GM18873 (cell line): ENCODE measurements at regions not wholly inside any gene's neighbourhood (a gene's known extent, or its start where the extent isn't known, plus 50 kb on each side); places are given as distances from the start of the nearest gene placed in this dataset.

Source experiments
- ATAC-seq: cut with Tn5 transposase; IDR thresholded peaks from one replicate; pipeline ENCODE4 v1.9.1; 2021; ENCODE audit warnings: mild to moderate bottlenecking, moderate library complexity, moderate number of reproducible peaks; ENCODE audit not compliant: unreplicated experiment, low FRiP score

DNA sequence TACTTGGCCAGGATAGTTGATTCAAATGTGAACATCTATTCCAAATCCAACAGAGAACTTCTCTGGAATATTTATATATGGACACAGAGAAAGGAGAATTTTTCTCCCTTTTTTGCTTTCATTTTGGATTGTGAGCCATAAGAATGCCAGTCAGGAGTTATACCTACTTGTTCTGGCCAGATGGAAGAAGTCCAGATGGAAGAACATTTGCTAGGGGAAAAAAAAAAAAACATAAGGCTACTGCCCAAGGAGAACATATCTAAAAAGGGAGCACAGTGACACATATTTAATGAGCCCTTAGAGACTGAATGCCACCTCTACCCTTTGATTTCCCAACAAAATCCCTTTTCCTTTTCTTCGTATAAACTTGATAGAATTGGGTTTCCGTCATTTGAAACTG is 61.7 kb upstream of the PPP2R2B start:
- ATAC-seq, result no peak

DNA sequence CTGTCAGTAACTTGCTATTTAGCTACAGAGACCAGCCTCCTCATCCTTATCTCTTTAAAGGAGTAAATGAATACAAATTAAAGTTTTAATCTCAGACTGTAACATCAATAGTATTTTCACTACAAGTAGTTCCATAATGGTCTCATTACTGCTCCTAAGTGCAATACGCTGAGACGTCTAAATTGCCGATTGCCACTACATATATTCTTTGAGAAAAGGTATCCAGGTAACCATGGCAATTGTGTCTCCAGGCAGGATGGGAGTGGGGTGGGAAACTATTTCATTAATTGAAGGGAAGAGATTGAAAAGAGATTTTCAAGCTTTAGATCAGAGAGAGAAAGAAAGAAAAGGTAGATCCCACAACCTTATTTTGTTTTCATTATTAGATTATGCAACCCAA is 65.5 kb upstream of the PPP2R2B start:
- ATAC-seq, result no peak

DNA sequence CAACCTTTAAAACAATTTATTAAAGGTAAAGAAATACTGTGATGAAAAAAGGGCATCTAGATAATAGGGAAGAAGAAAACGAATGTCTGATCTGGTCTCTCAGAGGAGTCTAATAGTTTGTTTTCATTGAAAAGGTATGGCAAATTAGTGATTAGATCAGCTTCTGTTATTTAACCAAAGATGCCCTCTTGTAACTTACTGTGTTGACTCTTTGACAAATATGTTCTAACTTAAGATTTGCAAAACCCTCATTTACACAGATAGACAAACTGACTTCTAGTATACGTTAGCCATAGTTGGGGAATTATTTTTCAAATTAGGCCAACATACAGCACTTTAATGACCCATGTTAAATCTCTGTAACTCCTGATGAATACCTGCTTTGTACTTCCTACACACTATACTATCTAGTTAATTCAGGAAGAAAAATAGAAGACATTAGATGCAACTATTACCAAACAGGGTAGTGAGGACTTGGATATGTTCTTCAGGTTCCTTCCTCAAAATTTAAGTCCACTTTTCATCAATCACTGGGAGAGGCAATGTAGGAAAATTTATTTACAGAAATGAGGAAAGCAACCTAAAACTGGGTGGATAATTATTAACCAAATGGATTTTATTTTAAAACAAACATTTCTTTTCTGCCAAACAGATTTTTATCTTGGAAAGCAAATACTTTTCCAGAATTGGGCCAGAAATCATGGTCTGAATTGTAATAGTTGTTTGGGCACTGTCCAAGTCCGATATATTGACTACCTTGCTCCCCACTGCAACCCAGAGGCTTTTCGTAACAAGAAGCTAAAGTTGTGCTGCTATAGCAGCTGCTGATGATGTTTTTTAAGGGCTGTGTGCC is 66.4 kb upstream of the PPP2R2B start:
- ATAC-seq, result no peak

DNA sequence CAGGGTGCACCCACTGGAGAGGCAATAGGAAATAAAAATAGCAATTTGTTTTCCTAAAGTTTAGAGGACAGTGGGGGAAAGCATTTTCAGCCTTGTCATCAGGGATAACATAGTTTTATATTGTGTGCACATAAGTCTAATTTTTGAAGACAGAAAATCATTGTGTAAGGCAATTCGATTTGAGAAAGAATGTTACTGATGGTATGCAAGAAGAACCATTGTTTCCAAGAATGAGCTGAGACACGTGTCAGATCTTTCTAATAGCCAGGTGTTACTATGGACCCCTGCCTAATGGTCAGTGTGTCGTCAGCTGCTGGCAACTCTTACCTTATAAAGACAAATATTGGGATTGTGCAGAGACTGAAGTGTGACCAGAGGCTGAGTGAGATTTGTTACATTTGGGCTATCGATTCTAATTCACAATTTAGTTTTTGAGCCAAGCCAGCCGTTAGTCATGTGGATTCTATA is 67.1 kb upstream of the PPP2R2B start:
- ATAC-seq, result no peak

DNA sequence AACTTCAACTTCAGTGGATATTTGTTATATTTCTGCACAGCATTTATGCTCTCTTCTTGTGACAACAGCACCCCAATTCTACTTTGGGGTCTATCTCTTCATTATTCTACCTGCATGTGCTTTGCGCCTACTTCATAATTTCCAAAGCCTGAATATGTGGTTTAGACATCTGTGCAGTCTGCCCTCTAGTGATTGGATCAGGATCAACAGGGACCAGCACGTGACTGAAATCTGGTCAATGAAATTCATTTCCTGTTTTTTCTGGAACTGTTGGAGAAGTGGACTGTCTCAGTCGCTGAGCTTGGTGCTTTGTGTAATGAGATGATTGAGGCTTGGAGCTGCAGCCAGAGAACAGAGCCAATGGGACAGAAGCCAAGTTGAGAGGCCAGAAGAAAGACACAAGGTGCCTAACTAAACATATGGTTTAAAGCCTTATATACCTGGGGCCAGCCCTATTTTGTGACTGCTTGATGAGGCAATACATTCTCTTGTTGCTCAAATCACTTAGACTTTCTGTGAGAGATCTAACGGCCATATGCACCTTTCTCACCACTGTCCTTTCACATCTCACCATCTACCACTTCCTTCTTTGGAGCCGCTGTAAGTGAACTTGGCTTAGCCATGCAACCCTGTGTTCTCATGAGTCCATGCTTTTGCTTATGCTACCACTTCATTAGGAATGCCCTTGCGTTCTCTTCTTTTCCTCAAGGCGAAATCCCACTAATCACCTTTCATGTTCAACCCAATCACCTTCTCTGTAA is 68.8 kb upstream of the PPP2R2B start:
- ATAC-seq, result no peak

DNA sequence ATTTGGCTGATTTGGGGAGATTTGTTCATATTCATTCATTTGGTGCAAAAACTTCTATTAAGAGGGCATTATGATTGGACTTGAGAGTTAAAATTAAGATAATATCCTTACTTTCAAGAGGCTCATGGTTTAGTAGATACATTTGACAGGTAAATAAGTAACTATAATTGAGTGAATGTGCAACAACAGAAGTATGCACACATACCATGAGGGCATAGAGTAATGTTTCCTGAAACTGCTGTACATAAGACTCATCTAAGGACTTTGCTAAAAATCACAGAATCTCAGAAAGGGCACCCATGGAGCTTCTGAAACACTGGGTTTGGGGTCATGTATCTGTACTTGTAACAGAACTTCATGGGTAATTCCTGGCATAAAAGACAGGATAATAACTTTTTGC is 70.1 kb upstream of the PPP2R2B start:
- no peak for ATAC-seq

DNA sequence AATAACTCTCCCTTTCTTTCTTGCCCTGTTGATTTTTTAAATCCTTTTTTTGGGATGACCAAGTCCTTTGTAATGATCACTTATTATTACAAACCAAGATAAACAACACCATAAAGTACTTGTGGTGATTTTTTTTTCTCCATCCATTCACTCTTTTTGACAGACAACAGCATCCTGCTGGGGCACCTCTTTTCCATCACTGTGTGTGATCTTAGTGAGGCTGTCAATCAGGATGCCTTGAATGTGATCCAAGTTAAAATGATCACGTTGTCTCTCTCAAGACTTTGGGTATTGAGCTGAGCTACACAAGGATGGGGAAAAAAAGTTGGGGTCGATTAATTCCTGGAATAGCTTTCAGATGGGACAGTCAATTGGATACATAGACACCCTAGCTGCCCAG is 73.6 kb upstream of the PPP2R2B start:
- no peak for ATAC-seq

DNA sequence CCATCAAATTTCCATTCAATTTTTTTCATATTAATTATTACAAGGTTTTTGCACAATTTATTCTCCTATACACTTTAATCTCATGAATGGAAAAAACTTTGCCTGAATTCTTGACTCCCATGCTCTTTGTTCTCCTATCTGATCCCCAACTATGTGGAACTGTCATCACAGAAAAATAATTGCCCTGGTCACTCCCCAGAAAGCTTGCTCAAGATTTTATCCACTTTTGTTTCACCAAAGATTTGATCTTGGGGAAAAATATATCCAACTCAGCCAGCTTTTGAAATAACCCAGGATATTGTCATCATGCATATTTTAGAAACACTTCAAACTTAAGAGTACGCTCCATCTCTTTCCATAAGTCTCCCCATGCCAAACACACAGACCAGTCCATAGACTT is 77.7 kb upstream of the PPP2R2B start:
- no peak for ATAC-seq

DNA sequence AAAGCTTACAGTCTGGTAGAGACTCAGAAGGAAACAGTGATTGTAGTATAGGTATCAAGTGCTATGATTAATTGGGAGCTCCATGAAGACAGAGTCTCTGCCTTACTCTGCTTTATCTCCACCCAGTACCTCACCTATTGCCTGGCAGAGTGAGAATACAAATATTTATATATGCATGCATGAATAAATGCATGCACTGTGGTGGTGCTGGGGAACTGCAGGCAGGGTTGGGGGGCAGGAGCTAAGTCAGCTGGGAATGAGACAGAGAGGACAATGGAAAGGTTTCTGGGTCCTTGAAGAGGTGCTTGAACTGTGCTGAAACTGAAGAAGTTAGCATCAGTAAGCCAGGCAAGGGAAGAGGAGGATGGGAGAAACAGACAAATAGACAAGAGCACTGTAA is 80.8 kb upstream of the PPP2R2B start:
- no peak for ATAC-seq

DNA sequence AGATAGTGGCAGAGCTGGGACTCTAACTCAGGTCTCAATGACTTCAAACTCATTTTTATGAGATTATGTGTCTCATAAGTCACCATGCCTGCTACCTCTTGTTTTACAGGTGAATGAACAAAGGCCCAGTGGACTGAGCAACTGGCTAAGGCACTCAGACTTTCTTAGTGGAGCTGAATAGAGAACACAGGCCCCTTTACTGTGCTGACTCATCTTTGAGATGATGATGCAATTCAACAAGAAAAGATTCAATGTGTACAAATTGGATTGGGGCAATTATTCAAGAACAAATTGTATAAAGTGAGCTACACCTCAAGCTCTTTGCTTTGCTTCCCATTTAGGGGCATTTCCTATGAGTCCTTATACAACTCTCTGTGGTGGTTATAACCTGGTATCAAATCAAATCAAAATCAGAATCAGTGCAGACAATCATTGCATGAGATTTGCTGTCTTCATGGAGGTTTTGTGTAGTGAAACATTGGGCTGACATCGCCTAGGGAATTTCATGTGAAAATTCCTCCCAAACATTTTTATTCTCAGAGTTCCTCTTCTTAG is 84.3 kb upstream of the PPP2R2B start:
- ATAC-seq, result no peak

DNA sequence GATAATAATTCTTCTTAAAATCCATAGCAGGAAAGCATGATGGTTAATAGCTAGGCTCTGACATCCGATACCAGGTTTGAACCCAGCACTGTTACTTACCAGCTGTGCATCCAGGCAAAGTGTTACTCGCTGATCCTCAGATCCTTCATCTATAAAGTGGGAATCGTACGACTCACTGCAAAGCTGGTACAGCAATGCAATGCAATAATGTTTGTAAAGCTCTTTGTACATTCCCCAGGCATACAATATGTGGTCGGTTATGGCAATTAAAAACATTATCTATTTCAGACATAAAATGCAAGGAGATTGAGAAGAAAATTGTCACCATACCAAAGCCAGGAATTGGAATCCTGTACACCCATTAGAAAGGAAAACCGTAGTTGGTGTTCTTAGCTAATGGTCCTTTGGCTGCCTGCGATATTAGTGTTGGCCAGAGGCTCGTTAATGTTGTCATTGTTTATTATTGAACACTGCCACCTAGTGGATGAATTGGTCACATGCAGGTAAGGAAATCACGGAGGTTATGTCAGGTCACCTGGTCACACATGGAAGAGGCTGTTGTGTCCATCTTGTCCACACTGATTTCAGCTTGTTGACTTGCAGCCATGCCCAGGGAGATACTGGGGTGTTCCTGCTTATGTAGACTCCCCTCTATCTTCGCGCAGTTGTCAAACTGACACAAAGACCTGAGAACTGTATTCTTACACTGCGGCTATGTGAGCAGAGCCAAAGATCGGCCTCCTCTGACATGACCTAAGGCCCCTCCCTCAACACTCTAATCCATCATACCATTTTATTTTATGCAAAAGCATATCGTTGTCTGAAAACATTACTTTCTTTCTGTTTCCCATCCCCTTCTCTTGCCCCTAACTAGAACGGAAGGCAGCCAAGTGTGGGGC is 87.5 kb upstream of the PPP2R2B start:
- peak; percentile 92 for ATAC-seq

DNA sequence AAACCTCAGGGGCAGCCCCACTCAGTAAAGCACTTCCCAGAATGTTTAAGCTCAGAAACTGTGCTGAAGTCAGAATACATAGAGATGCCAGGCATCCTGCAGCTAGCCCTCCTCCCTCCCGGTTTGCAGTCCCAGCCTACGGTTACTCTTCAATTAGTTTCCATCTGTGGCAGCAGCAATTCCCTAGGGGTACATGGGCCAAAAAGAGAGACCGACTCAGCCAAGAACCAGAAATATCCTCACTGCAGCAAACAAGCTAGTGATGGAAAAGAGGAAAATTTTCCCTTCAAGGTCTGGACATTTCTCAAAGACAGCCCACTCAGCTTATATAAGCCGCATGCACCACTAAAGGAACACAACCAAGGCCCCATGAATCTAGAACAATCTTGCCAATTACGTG is 89.1 kb upstream of the PPP2R2B start:
- ATAC-seq, result no peak

DNA sequence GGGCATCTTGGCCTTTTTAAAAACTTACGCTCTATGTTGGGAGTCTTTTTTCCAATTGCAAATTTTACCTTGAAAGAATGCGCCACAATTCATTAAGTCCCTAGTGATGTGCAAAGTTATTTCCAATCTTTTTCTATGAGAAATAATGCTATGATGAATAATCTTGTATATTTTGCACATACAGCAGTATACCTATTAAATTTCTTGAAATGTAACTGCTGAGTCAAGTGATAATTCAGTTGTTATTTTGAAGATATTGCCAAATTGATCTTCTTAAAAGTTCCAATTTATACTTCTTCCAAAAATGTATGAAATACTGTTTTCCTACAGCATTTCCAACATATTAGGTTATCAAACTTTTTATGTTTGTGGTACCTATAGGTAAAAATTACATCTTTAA is 92.8 kb upstream of the PPP2R2B start:
- no peak for ATAC-seq

DNA sequence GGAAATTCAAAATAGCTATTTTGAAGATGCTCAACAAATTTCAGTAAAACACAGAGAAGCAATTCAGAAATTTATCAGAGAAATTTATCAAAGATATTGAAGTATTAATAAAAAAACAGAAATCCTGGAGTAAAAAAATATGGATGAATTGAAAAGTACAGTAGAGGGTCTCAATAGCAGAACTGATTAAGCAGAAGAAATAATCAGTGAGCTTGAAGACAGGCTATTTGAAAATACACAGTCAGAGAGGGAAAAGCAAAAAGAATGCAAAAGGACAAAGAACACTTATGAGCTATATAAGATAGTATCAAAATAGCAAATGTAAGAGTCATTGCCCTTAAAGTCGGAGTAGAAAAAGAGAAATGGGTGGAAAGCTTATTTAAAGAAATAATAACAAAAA is 107.9 kb upstream of the PPP2R2B start:
- no peak for ATAC-seq

DNA sequence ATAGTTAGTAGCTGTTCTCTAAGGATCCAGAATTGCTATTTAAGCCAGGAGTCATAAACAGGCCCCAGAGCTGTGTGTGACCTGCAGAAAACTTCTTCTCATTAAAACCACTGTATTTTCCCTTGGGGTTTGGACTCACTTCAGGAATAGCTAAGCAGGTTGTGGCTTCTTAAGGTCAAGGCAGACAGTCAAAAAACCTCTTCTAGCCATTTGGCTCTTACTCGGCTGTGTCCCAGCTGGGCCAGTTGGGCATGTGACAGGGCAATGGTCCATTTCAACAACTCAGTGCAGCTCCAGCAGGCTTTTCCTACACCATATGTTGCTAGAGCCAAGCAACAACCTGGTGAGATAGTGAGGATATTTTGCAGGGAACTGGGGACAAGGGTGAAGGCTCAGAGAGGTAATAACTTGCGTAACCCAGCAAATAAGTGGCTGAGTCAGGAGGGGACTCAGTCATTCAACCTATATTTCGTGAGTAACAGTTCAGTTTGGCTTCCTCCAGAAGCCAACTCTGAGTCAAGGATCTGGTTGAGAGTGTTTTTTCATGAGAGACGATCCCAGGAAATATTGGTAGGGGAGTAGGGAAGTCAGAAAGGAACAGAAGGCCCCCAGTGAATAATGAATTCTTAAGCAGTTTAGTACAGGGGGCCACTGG is 115.4 kb upstream of the PPP2R2B start:
- no peak for ATAC-seq

DNA sequence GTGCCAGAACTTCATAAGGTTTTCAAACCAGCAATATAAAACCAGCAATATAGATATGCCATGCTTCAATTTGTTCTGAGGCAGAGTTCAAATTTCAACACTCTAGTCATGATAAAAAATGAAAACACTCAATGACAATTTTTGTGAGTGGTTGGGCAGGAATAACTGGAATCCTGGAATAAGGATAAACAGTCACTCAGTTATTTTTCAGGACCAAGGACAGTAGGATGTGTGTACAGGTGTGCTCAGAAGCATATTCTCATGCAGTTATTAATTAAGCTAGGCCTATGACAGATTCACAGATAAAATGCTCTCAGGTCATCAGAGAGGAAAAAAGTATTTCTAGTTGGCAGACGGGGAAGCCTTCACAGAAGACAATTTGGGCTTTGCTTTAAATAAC is 117.3 kb upstream of the PPP2R2B start:
- ATAC-seq, result no peak

DNA sequence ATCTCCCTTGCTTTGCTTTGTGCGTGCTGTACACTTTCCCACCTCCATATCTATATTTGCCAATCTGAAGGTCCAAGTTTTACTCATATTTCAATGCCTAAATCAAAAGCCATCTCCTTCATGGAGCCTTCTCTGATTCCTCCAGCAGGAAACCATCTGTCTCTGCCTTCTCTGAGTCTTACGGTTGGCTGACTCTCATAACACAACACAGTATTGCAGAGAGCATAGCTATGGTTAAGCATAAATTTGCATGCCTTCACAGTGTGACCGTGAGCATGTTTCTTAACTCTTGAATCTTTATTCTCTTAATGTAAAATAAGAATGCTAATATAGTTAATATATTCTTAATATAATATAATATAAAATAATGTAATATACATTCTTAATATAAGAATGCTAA is 136.8 kb upstream of the PPP2R2B start:
- no peak for ATAC-seq

DNA sequence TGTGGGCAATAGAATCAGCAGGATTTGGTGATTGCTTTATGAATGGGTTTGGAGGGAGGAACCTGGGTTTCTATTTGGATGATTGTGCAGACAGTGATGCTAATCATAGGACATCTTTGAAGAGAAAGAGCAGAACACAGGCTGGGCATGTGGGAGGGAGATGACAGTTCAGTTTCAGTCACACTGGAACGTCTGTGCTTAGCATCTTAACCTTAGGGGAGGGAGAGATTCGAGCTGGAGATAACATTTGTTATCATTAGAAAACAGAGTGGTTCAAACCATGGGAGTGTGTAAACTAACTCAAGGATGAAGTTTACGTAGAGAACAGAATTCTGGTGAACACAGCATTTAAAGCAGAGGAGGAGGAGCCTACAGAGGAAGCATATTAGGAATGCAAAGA is 138.6 kb upstream of the PPP2R2B start:
- no peak for ATAC-seq

DNA sequence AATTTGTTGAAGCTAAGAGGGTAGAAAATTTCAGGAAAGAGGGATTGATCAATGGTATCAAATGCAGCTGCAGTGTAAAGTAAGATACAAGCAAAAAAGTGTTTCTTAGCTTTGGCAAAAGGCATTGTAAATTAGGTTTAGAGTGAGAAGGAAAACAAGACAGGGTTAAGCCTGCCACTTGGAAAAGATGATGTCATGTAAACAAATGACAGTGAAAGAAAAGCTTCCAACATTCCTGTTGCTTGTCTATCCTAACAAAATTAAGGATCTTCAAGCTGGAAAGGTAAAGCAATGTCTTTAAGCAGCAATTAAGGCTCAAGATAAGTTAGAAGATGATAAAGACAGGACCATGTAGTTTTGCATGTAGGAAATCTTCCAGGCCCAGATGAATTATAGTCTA is 139.1 kb upstream of the PPP2R2B start:
- no peak for ATAC-seq

DNA sequence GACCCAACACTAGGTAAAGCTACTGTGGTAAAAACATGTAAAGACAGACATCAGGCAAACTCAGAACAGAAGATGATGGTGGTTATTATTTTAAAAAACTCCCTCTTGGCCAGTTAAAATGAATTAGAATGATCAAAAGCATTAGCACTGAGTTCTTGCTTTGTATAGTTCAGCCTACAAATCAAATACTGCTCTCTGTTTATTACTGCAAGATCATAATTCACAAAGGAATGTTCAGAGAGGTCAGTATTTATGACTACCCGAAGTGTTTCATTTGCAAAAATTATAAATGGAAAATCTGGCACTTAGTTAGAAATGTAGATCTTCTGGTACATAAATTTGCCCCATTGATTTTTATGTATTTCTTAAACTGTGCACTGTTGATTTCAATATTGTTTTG is 140.3 kb upstream of the PPP2R2B start:
- ATAC-seq, result no peak
